K562 (cell line): ENCODE measurements at regions not wholly inside any gene's neighbourhood (a gene's known extent, or its start where the extent isn't known, plus 50 kb on each side); places are given as distances from the start of the nearest gene placed in this dataset.

Experiments used
- FOXA1 ChIP-seq: fragments of 450-650 bp; IDR thresholded peaks from 2 replicates; pipeline ENCODE4 v1.6.1; 2016; ENCODE audit warnings: mild to moderate bottlenecking, borderline replicate concordance
- PHF20 ChIP-seq: fragments of 450-650 bp; IDR thresholded peaks from 2 replicates; pipeline ENCODE4 v1.6.1; 2018; ENCODE audit not compliant: partially characterized antibody
- POLR2AphosphoS5 ChIP-seq: IDR thresholded peaks from 2 replicates; pipeline ENCODE4 v1.6.1; 2011; ENCODE audit warnings: mild to moderate bottlenecking, low read depth, low read length, moderate library complexity; ENCODE audit not compliant: control insufficient read depth, insufficient read depth
- TF ChIP-seq, protein P1 (sequence below), 3 experiments: IDR thresholded peaks in 2 of 3; conservative IDR thresholded peaks in 1 of 3; 2 replicates each; pipeline ENCODE4 v1.5.1; 2011 to 2012; ENCODE audit warnings: low read length in 3 of 3, mild to moderate bottlenecking in 3 of 3, control low read depth in 2 of 3, improper control_type of control experiment in 1 of 3, inconsistent platforms in 1 of 3, low read depth in 1 of 3, mixed read lengths in 1 of 3, moderate library complexity in 1 of 3; ENCODE audit not compliant: insufficient read depth in 2 of 3

DNA sequence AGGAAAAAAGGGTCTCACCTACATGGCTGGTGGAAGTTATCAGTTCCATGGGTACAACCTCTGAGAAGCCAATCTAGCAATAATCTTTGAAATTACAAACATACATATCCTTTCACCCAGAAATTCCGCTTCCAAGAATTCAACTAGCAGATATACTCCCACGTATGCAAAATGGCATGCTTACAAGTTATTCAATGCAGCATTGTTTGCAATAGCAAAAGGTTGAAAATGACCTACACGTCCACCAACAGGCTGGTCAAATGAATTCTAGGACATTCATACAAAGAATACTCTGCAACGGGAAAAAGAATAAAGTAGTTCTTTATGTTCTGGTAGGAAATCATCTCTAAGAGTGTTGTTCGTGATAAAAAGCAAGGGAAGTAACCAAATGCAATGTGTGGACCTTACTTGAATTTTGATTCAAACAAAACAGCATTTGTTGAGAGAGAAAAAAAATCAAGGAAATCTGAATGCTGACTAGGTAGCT lies 63.7 kb upstream of the NLK start:
- TF ChIP-seq POLR2AphosphoS5 (no peak), PHF20 (no peak), FOXA1 (no peak)
- TF ChIP-seq, protein P1, sequence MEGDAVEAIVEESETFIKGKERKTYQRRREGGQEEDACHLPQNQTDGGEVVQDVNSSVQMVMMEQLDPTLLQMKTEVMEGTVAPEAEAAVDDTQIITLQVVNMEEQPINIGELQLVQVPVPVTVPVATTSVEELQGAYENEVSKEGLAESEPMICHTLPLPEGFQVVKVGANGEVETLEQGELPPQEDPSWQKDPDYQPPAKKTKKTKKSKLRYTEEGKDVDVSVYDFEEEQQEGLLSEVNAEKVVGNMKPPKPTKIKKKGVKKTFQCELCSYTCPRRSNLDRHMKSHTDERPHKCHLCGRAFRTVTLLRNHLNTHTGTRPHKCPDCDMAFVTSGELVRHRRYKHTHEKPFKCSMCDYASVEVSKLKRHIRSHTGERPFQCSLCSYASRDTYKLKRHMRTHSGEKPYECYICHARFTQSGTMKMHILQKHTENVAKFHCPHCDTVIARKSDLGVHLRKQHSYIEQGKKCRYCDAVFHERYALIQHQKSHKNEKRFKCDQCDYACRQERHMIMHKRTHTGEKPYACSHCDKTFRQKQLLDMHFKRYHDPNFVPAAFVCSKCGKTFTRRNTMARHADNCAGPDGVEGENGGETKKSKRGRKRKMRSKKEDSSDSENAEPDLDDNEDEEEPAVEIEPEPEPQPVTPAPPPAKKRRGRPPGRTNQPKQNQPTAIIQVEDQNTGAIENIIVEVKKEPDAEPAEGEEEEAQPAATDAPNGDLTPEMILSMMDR (IDR thresholded peaks at IDR 0.05 in 2 of 3, conservative IDR thresholded peaks at IDR 0.05 in 1 of 3; ENCODE audit: insufficient read depth in 2 of 3, low read depth in 1 of 3, low read length in 3 of 3): no peak
